Osteoblast (primary cell): ENCODE measurements at regions not wholly inside any gene's neighbourhood (a gene's known extent, or its start where the extent isn't known, plus 50 kb on each side); places are given as distances from the start of the nearest gene placed in this dataset.

Source experiments
- DNase-seq: peaks from one replicate; pipeline ENCODE4 v3.0.0; 2011; ENCODE audit warnings: low spot score, mixed read lengths; ENCODE audit not compliant: insufficient read length; ENCODE audit errors: missing footprints
- H2AFZ ChIP-seq: 2 replicates; pipeline ENCODE4 v1.6.0; 2011; ENCODE audit warnings: mild to moderate bottlenecking, low read length
- H3K27ac ChIP-seq: 2 replicates; pipeline ENCODE4 v1.5.1; 2011; ENCODE audit warnings: mild to moderate bottlenecking, low read depth, low read length, moderate library complexity
- H3K27me3 ChIP-seq: 2 replicates; pipeline ENCODE4 v1.6.0; 2012; ENCODE audit warnings: mild to moderate bottlenecking, control low read depth, inconsistent platforms, low read length, moderate library complexity; ENCODE audit not compliant: insufficient read depth
- H3K36me3 ChIP-seq: 2 replicates; pipeline ENCODE4 v1.5.1; 2011; ENCODE audit warnings: mild to moderate bottlenecking, low read length, control low read depth, moderate library complexity; ENCODE audit not compliant: insufficient read depth
- H3K4me1 ChIP-seq: 2 replicates; pipeline ENCODE4 v1.5.1; 2011; ENCODE audit warnings: mild to moderate bottlenecking, low read length, control low read depth, moderate library complexity; ENCODE audit not compliant: insufficient read depth
- H3K4me2 ChIP-seq: 2 replicates; pipeline ENCODE4 v1.6.0; 2011; ENCODE audit warnings: mild to moderate bottlenecking, low read length; ENCODE audit not compliant: insufficient read depth
- H3K4me3 ChIP-seq: fragments of 200-600 bp; sonication (generic); 3 replicates; pipeline ENCODE4 v1.5.1; 2012; ENCODE audit warnings: mild to moderate bottlenecking, low read length, inconsistent platforms; ENCODE audit not compliant: insufficient read depth
- H3K79me2 ChIP-seq: 2 replicates; pipeline ENCODE4 v1.6.0; 2012; ENCODE audit warnings: mild to moderate bottlenecking, low read length, control low read depth, inconsistent platforms; ENCODE audit not compliant: insufficient read depth
- H3K9me3 ChIP-seq: 2 replicates; pipeline ENCODE4 v1.5.1; 2011; ENCODE audit warnings: low read depth, low read length, control low read depth
- H4K20me1 ChIP-seq: 2 replicates; pipeline ENCODE4 v1.6.0; 2012; ENCODE audit warnings: mild to moderate bottlenecking, low read length, control low read depth; ENCODE audit not compliant: insufficient read depth
- CTCF ChIP-seq: IDR thresholded peaks from 2 replicates; pipeline ENCODE4 v1.5.1; 2011; ENCODE audit warnings: mild to moderate bottlenecking, low read depth, low read length, moderate library complexity; ENCODE audit errors: extremely low read depth

GRCh38 chr15:86010891-86011290, 68.8 kb upstream of the AGBL1 start:
- H3K4me3 ChIP-seq: no peak overlapping the region
- H3K27me3 ChIP-seq: no peaks in the 10 kb centered on the region
- no peak overlapping the region for H2AFZ ChIP-seq
- no peak for TF ChIP-seq CTCF
- H3K27ac ChIP-seq: no peak overlapping the region
- no peaks in the 10 kb centered on the region for H3K4me1 ChIP-seq
- H3K4me2 ChIP-seq: no peak overlapping the region
- no peaks in the 10 kb centered on the region for H3K36me3 ChIP-seq
- H4K20me1 ChIP-seq: no peaks in the 10 kb centered on the region
- DNase-seq: no peak
- H3K79me2 ChIP-seq: no peaks in the 10 kb centered on the region
- H3K9me3 ChIP-seq: no peaks in the 10 kb centered on the region

GRCh38 chr15:86014016-86014415, 65.7 kb upstream of the AGBL1 start:
- DNase-seq: no peak
- Histone ChIP-seq H3K27me3 (no peaks in the 10 kb centered on the region), H4K20me1 (no peaks in the 10 kb centered on the region), H3K79me2 (no peaks in the 10 kb centered on the region), H3K4me3 (no peak overlapping the region), H3K4me2 (no peak overlapping the region), H3K9me3 (no peaks in the 10 kb centered on the region), H3K4me1 (no peaks in the 10 kb centered on the region), H3K36me3 (no peaks in the 10 kb centered on the region), H3K27ac (no peak overlapping the region), H2AFZ (no peak overlapping the region)
- TF ChIP-seq CTCF: no peak

- H3K27me3 ChIP-seq: no peaks in the 10 kb centered on the region
- H4K20me1 ChIP-seq: no peaks in the 10 kb centered on the region
- no peak for TF ChIP-seq CTCF
- no peaks in the 10 kb centered on the region for H3K79me2 ChIP-seq
- no peak overlapping the region for H3K4me3 ChIP-seq
- no peak overlapping the region for H3K4me2 ChIP-seq
- no peaks in the 10 kb centered on the region for H3K36me3 ChIP-seq
- H3K9me3 ChIP-seq: no peaks in the 10 kb centered on the region
- DNase-seq: no peak
- H3K4me1 ChIP-seq: no peaks in the 10 kb centered on the region
- H3K27ac ChIP-seq: no peak overlapping the region
- H2AFZ ChIP-seq: no peak overlapping the region
Observed at GRCh38 chr15:86016750-86017149, 62.9 kb upstream of the AGBL1 start.

GRCh38 chr15:86018679-86019078, 61.0 kb upstream of the AGBL1 start:
- no peaks in the 10 kb centered on the region for H3K79me2 ChIP-seq
- H2AFZ ChIP-seq: no peak overlapping the region
- no peaks in the 10 kb centered on the region for H3K9me3 ChIP-seq
- no peak overlapping the region for H3K27ac ChIP-seq
- H3K4me1 ChIP-seq: no peaks in the 10 kb centered on the region
- no peak for TF ChIP-seq CTCF
- no peak overlapping the region for H3K4me2 ChIP-seq
- H3K27me3 ChIP-seq: no peaks in the 10 kb centered on the region
- DNase-seq: no peak
- no peaks in the 10 kb centered on the region for H3K36me3 ChIP-seq
- no peaks in the 10 kb centered on the region for H4K20me1 ChIP-seq
- no peak overlapping the region for H3K4me3 ChIP-seq
